Activated naive CD8-positive, alpha-beta T cell (primary cell): ENCODE measurements at regions not wholly inside any gene's neighbourhood (a gene's known extent, or its start where the extent isn't known, plus 50 kb on each side); places are given as distances from the start of the nearest gene placed in this dataset.

ENCODE experiments used
- H3K27ac Mint-ChIP-seq: one replicate; pipeline ENCODE4 v1.8.0; 2021; ENCODE audit warnings: mixed read lengths
- H3K27me3 Mint-ChIP-seq: one replicate; pipeline ENCODE4 v1.8.0; 2021; ENCODE audit warnings: mixed read lengths
- H3K36me3 Mint-ChIP-seq: one replicate; pipeline ENCODE4 v1.8.0; 2021; ENCODE audit warnings: mixed read lengths
- H3K4me1 Mint-ChIP-seq: one replicate; pipeline ENCODE4 v1.8.0; 2021; ENCODE audit warnings: low read depth, mixed read lengths
- H3K4me3 Mint-ChIP-seq: one replicate; pipeline ENCODE4 v1.8.0; 2021; ENCODE audit warnings: mild to moderate bottlenecking, mixed read lengths
- H3K9me3 Mint-ChIP-seq: one replicate; pipeline ENCODE4 v1.8.0; 2021; ENCODE audit warnings: low read depth, mixed read lengths

GRCh38 chr19:13600802-13601201 lies 94.5 kb upstream of the CACNA1A start:
- Mint-ChIP-seq H3K27me3 (peaks cover 2% of the 10 kb centered on the region), H3K4me1 (peaks cover 3% of the 10 kb centered on the region), H3K27ac (no peak overlapping the region), H3K36me3 (no peaks in the 10 kb centered on the region), H3K9me3 (no peaks in the 10 kb centered on the region), H3K4me3 (no peak overlapping the region)

- no peaks in the 10 kb centered on the region for H3K9me3 Mint-ChIP-seq
These were observed 93.8 kb upstream of the CACNA1A start for GRCh38 chr19:13600091-13600490.

GRCh38 chr19:13599681-13600080 lies 93.4 kb upstream of the CACNA1A start:
- H3K27ac Mint-ChIP-seq, result no peak overlapping the region

More at GRCh38 chr19:13600091-13600490, 93.8 kb upstream of the CACNA1A start:
- no peak overlapping the region for H3K27ac Mint-ChIP-seq
- peaks cover 5% of the 10 kb centered on the region for H3K27me3 Mint-ChIP-seq
- no peak overlapping the region for H3K4me3 Mint-ChIP-seq
- H3K36me3 Mint-ChIP-seq, result no peaks in the 10 kb centered on the region
- no peaks in the 10 kb centered on the region for H3K4me1 Mint-ChIP-seq

GRCh38 chr19:13598098-13598497 lies 91.8 kb upstream of the CACNA1A start:
- Mint-ChIP-seq H3K27me3 (peaks cover 10% of the 10 kb centered on the region), H3K36me3 (no peaks in the 10 kb centered on the region), H3K27ac (no peak overlapping the region), H3K4me3 (no peak overlapping the region), H3K9me3 (no peaks in the 10 kb centered on the region), H3K4me1 (no peaks in the 10 kb centered on the region)

More at GRCh38 chr19:13599681-13600080, 93.4 kb upstream of the CACNA1A start:
- peaks cover 5% of the 10 kb centered on the region for H3K27me3 Mint-ChIP-seq
- H3K36me3 Mint-ChIP-seq, result no peaks in the 10 kb centered on the region
- no peaks in the 10 kb centered on the region for H3K4me1 Mint-ChIP-seq
- no peak overlapping the region for H3K4me3 Mint-ChIP-seq
- no peaks in the 10 kb centered on the region for H3K9me3 Mint-ChIP-seq

GRCh38 chr19:13597640-13598039 lies 91.4 kb upstream of the CACNA1A start:
- Mint-ChIP-seq H3K27ac (no peak overlapping the region), H3K27me3 (peaks cover 10% of the 10 kb centered on the region), H3K4me1 (no peaks in the 10 kb centered on the region), H3K9me3 (no peaks in the 10 kb centered on the region), H3K36me3 (no peaks in the 10 kb centered on the region), H3K4me3 (no peak overlapping the region)

GRCh38 chr19:13588957-13589833 lies 82.9 kb upstream of the CACNA1A start:
- Mint-ChIP-seq H3K27me3 (peaks cover 3% of the 10 kb centered on the region), H3K4me1 (no peaks in the 10 kb centered on the region), H3K27ac (no peak overlapping the region), H3K4me3 (no peak overlapping the region), H3K36me3 (no peaks in the 10 kb centered on the region), H3K9me3 (no peaks in the 10 kb centered on the region)

- Mint-ChIP-seq H3K4me1 (no peaks in the 10 kb centered on the region), H3K27ac (no peak overlapping the region), H3K27me3 (no peaks in the 10 kb centered on the region), H3K4me3 (no peak overlapping the region), H3K36me3 (no peaks in the 10 kb centered on the region), H3K9me3 (no peaks in the 10 kb centered on the region)
These were observed 79.2 kb upstream of the CACNA1A start for GRCh38 chr19:13585512-13585911.

GRCh38 chr19:13583753-13584152 lies 77.5 kb upstream of the CACNA1A start:
- H3K27me3 Mint-ChIP-seq, result peaks cover 4% of the 10 kb centered on the region
- H3K9me3 Mint-ChIP-seq, result no peaks in the 10 kb centered on the region
- H3K4me1 Mint-ChIP-seq, result no peaks in the 10 kb centered on the region
- no peak overlapping the region for H3K4me3 Mint-ChIP-seq
- H3K27ac Mint-ChIP-seq, result no peak overlapping the region
- H3K36me3 Mint-ChIP-seq, result no peaks in the 10 kb centered on the region

- no peaks in the 10 kb centered on the region for H3K4me1 Mint-ChIP-seq
- no peaks in the 10 kb centered on the region for H3K9me3 Mint-ChIP-seq
- H3K27me3 Mint-ChIP-seq, result peaks cover 5% of the 10 kb centered on the region
- no peaks in the 10 kb centered on the region for H3K36me3 Mint-ChIP-seq
- H3K4me3 Mint-ChIP-seq, result no peak overlapping the region
- no peak overlapping the region for H3K27ac Mint-ChIP-seq
These were observed 76.8 kb upstream of the CACNA1A start for GRCh38 chr19:13583114-13583513.

GRCh38 chr19:13581576-13581975 lies 75.3 kb upstream of the CACNA1A start:
- H3K36me3 Mint-ChIP-seq, result no peaks in the 10 kb centered on the region
- H3K9me3 Mint-ChIP-seq, result peaks cover 5% of the 10 kb centered on the region
- peaks cover 9% of the 10 kb centered on the region for H3K27me3 Mint-ChIP-seq

GRCh38 chr19:13579388-13580060 lies 73.2 kb upstream of the CACNA1A start:
- Mint-ChIP-seq H3K27me3 (peaks cover 15% of the 10 kb centered on the region), H3K4me1 (no peaks in the 10 kb centered on the region), H3K36me3 (no peaks in the 10 kb centered on the region), H3K9me3 (peaks cover 12% of the 10 kb centered on the region), H3K4me3 (no peak overlapping the region), H3K27ac (no peak overlapping the region)

More at GRCh38 chr19:13581576-13581975, 75.3 kb upstream of the CACNA1A start:
- Mint-ChIP-seq H3K4me1 (no peaks in the 10 kb centered on the region), H3K27ac (no peak overlapping the region), H3K4me3 (no peak overlapping the region)

GRCh38 chr19:13576726-13577125 lies 70.4 kb upstream of the CACNA1A start:
- H3K9me3 Mint-ChIP-seq, result peaks cover 12% of the 10 kb centered on the region
- no peaks in the 10 kb centered on the region for H3K4me1 Mint-ChIP-seq
- H3K36me3 Mint-ChIP-seq, result no peaks in the 10 kb centered on the region
- H3K27me3 Mint-ChIP-seq, result peaks cover 18% of the 10 kb centered on the region
- H3K27ac Mint-ChIP-seq, result no peak overlapping the region
- no peak overlapping the region for H3K4me3 Mint-ChIP-seq

GRCh38 chr19:13574933-13575332 lies 68.7 kb upstream of the CACNA1A start:
- Mint-ChIP-seq H3K4me1 (no peaks in the 10 kb centered on the region), H3K27me3 (peaks cover 23% of the 10 kb centered on the region)

GRCh38 chr19:13573056-13573667 lies 66.9 kb upstream of the CACNA1A start:
- Mint-ChIP-seq H3K27ac (no peak overlapping the region), H3K4me3 (no peak overlapping the region), H3K27me3 (peaks cover 20% of the 10 kb centered on the region), H3K4me1 (no peaks in the 10 kb centered on the region), H3K9me3 (peaks cover 12% of the 10 kb centered on the region), H3K36me3 (no peaks in the 10 kb centered on the region)

More at GRCh38 chr19:13574933-13575332, 68.7 kb upstream of the CACNA1A start:
- Mint-ChIP-seq H3K4me3 (no peak overlapping the region), H3K27ac (no peak overlapping the region), H3K36me3 (no peaks in the 10 kb centered on the region), H3K9me3 (peaks cover 12% of the 10 kb centered on the region)

- no peak overlapping the region for H3K4me3 Mint-ChIP-seq
- no peak overlapping the region for H3K27ac Mint-ChIP-seq
- no peaks in the 10 kb centered on the region for H3K9me3 Mint-ChIP-seq
- no peaks in the 10 kb centered on the region for H3K4me1 Mint-ChIP-seq
- H3K27me3 Mint-ChIP-seq, result peaks cover 4% of the 10 kb centered on the region
- no peaks in the 10 kb centered on the region for H3K36me3 Mint-ChIP-seq
These were observed 55.2 kb upstream of the CACNA1A start for GRCh38 chr19:13561461-13561860.
